HG02852 (cell line): ENCODE measurements at regions not wholly inside any gene's neighbourhood (a gene's known extent, or its start where the extent isn't known, plus 50 kb on each side); places are given as distances from the start of the nearest gene placed in this dataset.
"Not testable (repeated sequence)": the region's sequence is repeated elsewhere in the genome, so short reads cannot be mapped to it uniquely, and the experiment has no call there.

ENCODE experiments used
- ATAC-seq: cut with Tn5 transposase; IDR thresholded peaks from one replicate; pipeline ENCODE4 v1.9.1; 2021; ENCODE audit warnings: mild to moderate bottlenecking, moderate library complexity; ENCODE audit not compliant: unreplicated experiment

GRCh38 chr7:42687211-42688055 lies 224.4 kb downstream of the C7orf25 start:
- no peak for ATAC-seq

GRCh38 chr7:42686594-42687156 lies 225.2 kb downstream of the C7orf25 start:
- no peak for ATAC-seq

- ATAC-seq = no peak
Observed at GRCh38 chr7:42685911-42686310, 226.0 kb downstream of the C7orf25 start.

- ATAC-seq = no peak
Observed at GRCh38 chr7:42677751-42678699, 233.8 kb downstream of the C7orf25 start.

GRCh38 chr7:42674541-42674940 lies 237.3 kb downstream of the C7orf25 start:
- no peak for ATAC-seq

- ATAC-seq = no peak
Observed at GRCh38 chr7:42673951-42674350, 237.9 kb downstream of the C7orf25 start.

GRCh38 chr7:42672339-42672999 lies 239.4 kb downstream of the C7orf25 start:
- ATAC-seq = no peak

- no peak for ATAC-seq
Observed at GRCh38 chr7:42671627-42672026, 240.2 kb downstream of the C7orf25 start.

- no peak for ATAC-seq
Observed at GRCh38 chr7:42666994-42667393, 244.9 kb downstream of the C7orf25 start.

GRCh38 chr7:42662862-42663261 lies 249.0 kb downstream of the C7orf25 start:
- ATAC-seq = no peak

- no peak for ATAC-seq
Observed at GRCh38 chr7:42661312-42661711, 250.6 kb downstream of the C7orf25 start.

GRCh38 chr7:42650701-42651100 lies 261.2 kb downstream of the C7orf25 start:
- ATAC-seq = no peak

GRCh38 chr7:42650171-42650570 lies 261.7 kb downstream of the C7orf25 start:
- ATAC-seq = no peak

GRCh38 chr7:42645906-42646305 lies 266.0 kb downstream of the C7orf25 start:
- ATAC-seq = no peak

- ATAC-seq = no peak
Observed at GRCh38 chr7:42642699-42643098, 269.2 kb downstream of the C7orf25 start.

GRCh38 chr7:42639930-42640329 lies 271.9 kb downstream of the C7orf25 start:
- ATAC-seq = no peak

GRCh38 chr7:42636380-42636779 lies 275.5 kb downstream of the C7orf25 start:
- not testable (repeated sequence) for ATAC-seq

GRCh38 chr7:42628054-42628453 lies 283.8 kb downstream of the C7orf25 start:
- ATAC-seq = no peak

- no peak for ATAC-seq
Observed at GRCh38 chr7:42627626-42628025, 284.2 kb downstream of the C7orf25 start.

GRCh38 chr7:42627101-42627500 lies 284.8 kb downstream of the C7orf25 start:
- ATAC-seq = no peak

- no peak for ATAC-seq
Observed at GRCh38 chr7:42625421-42625820, 286.4 kb downstream of the C7orf25 start.
